GM21447 (cell line): ENCODE measurements at regions not wholly inside any gene's neighbourhood (a gene's known extent, or its start where the extent isn't known, plus 50 kb on each side); places are given as distances from the start of the nearest gene placed in this dataset.

Experiments
- ATAC-seq: cut with Tn5 transposase; IDR thresholded peaks from one replicate; pipeline ENCODE4 v1.9.1; 2021; ENCODE audit not compliant: unreplicated experiment

- no peak for ATAC-seq
Measured at GRCh38 chr2:174022431-174022830, 57.3 kb upstream of the SP3 start.

- peak; percentile 59 for ATAC-seq
Measured at GRCh38 chr2:174020926-174021662, 55.9 kb upstream of the SP3 start.

GRCh38 chr2:174020026-174020425 is 54.9 kb upstream of the SP3 start:
- ATAC-seq: no peak

- no peak for ATAC-seq
Measured at GRCh38 chr2:174016447-174016846, 51.3 kb upstream of the SP3 start.

- ATAC-seq: no peak
Measured at GRCh38 chr2:174015428-174015827, 50.3 kb upstream of the SP3 start.
